Central memory CD8-positive, alpha-beta T cell (primary cell): ENCODE measurements at regions not wholly inside any gene's neighbourhood (a gene's known extent, or its start where the extent isn't known, plus 50 kb on each side); places are given as distances from the start of the nearest gene placed in this dataset.

Experiments used
- ATAC-seq: fragments of 150-1000 bp; cut with Tn5 transposase; replicated peaks from 2 replicates; pipeline ENCODE4 v1.10.0; 2022; ENCODE audit warnings: mild to moderate bottlenecking, moderate FRiP score, moderate number of reproducible peaks; ENCODE audit not compliant: poor library complexity, severe bottlenecking; ENCODE audit errors: extremely low read depth
- DNase-seq, 2 donors: peaks; one replicate each; pipeline ENCODE4 v3.0.0; 2021; ENCODE audit warnings: low spot score in 2 of 2
- H3K27ac Mint-ChIP-seq: one replicate; pipeline ENCODE4 v1.8.0; 2022; ENCODE audit warnings: low read depth, mild to moderate bottlenecking, moderate library complexity, mixed read lengths
- H3K27me3 Mint-ChIP-seq: one replicate; pipeline ENCODE4 v1.8.0; 2022; ENCODE audit warnings: mixed read lengths
- H3K36me3 Mint-ChIP-seq: one replicate; pipeline ENCODE4 v1.8.0; 2022; ENCODE audit warnings: mild to moderate bottlenecking, moderate library complexity, mixed read lengths; ENCODE audit not compliant: insufficient read depth
- H3K4me1 Mint-ChIP-seq: one replicate; pipeline ENCODE4 v1.8.0; 2022; ENCODE audit warnings: mixed read lengths
- H3K4me3 Mint-ChIP-seq: one replicate; pipeline ENCODE4 v1.8.0; 2022; ENCODE audit warnings: mild to moderate bottlenecking, moderate library complexity, mixed read lengths
- H3K9me3 Mint-ChIP-seq: one replicate; pipeline ENCODE4 v1.8.0; 2022; ENCODE audit warnings: mixed read lengths

DNA sequence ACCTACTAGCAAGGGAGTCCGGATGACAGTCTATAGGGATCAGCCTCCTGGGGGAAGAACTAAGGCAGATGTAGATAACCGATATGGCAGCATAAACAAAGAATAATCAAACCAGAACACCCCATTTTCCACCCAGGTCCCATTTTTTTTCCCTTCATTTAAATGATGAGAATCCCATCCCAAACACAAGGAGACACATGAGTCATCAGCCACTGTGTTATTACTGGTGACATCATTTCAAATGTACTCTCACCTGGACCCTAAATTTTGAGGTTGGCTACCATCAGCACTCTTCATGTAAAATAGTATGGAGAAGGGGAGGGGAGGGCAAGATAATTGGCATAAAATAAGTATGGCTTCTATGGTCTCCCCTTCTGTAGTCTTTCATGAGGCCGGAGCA lies 108.9 kb upstream of the GUCA2B start:
- no peaks in the 10 kb centered on the region for H3K4me1 Mint-ChIP-seq
- ATAC-seq (no peak), DNase-seq (no peak)
- H3K36me3 Mint-ChIP-seq: peaks cover 2% of the 10 kb centered on the region
- H3K27me3 Mint-ChIP-seq: peaks cover 26% of the 10 kb centered on the region
- no peaks in the 10 kb centered on the region for H3K9me3 Mint-ChIP-seq
- no peak overlapping the region for H3K4me3 Mint-ChIP-seq
- H3K27ac Mint-ChIP-seq: no peak overlapping the region

DNA sequence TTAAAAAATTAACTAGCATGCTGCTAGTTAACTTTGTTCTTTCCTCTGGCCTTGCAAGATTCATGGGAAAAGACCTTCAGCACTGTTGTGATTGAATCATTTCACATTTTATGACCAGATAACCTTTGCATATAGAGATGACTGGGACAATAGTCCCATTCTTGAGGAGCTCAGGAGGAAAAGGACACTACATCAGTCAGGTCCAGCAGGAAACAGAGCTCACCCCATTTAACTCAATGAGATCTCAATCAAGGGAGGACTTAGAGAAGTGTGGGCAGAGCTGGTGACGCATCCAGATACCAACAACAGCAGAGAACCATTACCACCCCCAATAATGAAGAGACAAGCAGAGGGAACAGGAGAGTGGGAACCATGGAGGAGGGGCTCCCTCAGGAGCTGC lies 109.4 kb upstream of the GUCA2B start:
- ATAC-seq: no peak
- Mint-ChIP-seq H3K4me3 (no peak overlapping the region), H3K9me3 (no peaks in the 10 kb centered on the region), H3K36me3 (peaks cover 2% of the 10 kb centered on the region), H3K27me3 (peaks cover 21% of the 10 kb centered on the region), H3K27ac (no peak overlapping the region), H3K4me1 (no peaks in the 10 kb centered on the region)
- no peak for DNase-seq

DNA sequence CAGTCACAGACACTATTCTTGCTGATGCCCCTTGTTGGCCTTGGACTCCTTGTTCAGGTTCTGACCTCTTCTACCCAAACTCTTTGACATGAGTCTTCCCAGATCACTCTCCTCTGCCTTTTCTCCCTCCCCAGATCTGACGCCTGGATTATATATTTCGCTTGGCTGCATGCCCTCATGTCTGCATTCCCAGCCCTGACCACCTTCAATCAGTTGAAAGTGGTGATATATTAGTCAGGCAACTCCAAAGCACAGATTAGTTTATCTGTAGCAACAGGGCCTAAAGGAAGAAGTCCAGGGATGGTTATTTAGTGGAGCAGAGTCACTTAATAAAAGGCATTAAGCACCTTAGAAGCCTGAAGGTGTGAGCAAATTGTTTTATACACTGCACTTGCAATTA lies 110.0 kb upstream of the GUCA2B start:
- DNase-seq (no peak), ATAC-seq (no peak)
- Mint-ChIP-seq H3K9me3 (no peaks in the 10 kb centered on the region), H3K27ac (no peak overlapping the region), H3K27me3 (peaks cover 16% of the 10 kb centered on the region), H3K4me3 (no peak overlapping the region), H3K4me1 (no peaks in the 10 kb centered on the region), H3K36me3 (peaks cover 2% of the 10 kb centered on the region)

GRCh38 chr1:42041031-42041430 lies 112.2 kb upstream of the GUCA2B start:
- ATAC-seq (no peak), DNase-seq (no peak)
- Mint-ChIP-seq H3K27ac (no peak overlapping the region), H3K27me3 (peaks cover 16% of the 10 kb centered on the region), H3K4me3 (no peak overlapping the region), H3K4me1 (no peaks in the 10 kb centered on the region), H3K9me3 (no peaks in the 10 kb centered on the region), H3K36me3 (peaks cover 2% of the 10 kb centered on the region)

DNA sequence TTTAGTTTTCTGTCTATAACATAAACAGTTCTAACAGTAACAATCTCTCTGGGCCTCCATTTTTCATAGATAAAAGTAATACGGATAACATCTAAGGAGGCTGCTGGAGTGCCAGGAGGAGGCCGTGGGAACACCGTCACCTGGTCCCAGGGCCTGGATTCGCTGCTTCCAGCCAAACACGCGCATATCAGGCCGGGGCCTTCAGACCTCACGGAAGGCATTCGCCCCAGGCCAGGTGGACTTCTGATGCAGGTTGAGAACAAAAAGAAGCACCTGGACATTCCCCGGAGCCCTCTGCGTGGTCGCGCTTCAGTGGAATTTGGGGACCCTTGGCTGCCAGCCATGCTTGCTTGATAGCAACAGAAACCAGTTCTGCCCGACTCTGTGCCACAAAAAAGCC lies 113.1 kb upstream of the GUCA2B start:
- no peak for ATAC-seq
- Mint-ChIP-seq H3K27ac (no peak overlapping the region), H3K27me3 (peaks cover 14% of the 10 kb centered on the region), H3K36me3 (peaks cover 2% of the 10 kb centered on the region), H3K9me3 (no peaks in the 10 kb centered on the region), H3K4me1 (no peaks in the 10 kb centered on the region), H3K4me3 (no peak overlapping the region)
- no peak for DNase-seq

DNA sequence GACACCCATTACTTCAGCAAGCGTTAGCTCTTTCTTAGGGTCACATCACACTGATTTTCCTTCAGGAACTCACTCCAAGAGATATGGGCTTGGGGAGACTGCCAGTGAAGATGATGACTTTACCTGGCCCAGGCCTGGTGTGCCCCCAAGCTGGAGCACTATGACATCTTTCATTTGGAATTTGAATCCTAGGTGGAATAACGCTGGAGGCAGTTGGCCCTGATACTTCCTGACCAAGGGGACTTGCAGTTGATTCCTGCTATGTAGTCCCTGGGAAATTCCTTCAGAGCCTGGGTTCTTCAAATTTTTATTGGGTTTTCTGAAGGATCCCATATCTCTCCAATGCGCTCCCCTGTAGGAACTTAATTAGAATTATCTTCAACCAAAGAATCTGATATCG lies 114.9 kb upstream of the GUCA2B start:
- no peak for ATAC-seq

DNA sequence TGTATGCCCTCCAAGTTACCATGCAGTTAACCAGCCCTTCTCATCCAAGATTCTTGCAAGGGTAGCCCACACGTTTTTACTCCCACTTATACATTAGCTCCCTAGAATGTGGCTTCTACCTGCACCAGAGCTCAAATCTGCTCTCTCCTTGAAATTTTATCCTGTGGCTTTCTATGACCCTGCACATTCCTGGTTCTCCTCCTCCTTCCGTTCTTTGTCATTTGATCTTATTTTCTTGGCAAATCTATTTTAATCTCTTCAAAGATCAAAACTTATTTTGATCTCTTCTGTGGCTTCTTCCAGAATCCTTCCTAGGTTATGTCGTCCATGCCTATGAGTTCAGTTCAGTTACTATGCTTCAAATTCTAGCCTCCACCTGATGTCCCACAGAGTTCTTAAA lies 115.6 kb upstream of the GUCA2B start:
- peaks cover 3% of the 10 kb centered on the region for H3K36me3 Mint-ChIP-seq
- H3K9me3 Mint-ChIP-seq: no peaks in the 10 kb centered on the region
- no peaks in the 10 kb centered on the region for H3K27me3 Mint-ChIP-seq
- no peak for ATAC-seq
- H3K4me1 Mint-ChIP-seq: peaks cover 11% of the 10 kb centered on the region
- no peak overlapping the region for H3K27ac Mint-ChIP-seq
- no peak overlapping the region for H3K4me3 Mint-ChIP-seq
- no peak for DNase-seq

More for the DNA sequence above, 114.9 kb upstream of the GUCA2B start:
- Mint-ChIP-seq H3K27me3 (no peaks in the 10 kb centered on the region), H3K27ac (no peak overlapping the region), H3K36me3 (peaks cover 3% of the 10 kb centered on the region), H3K4me1 (peaks cover 9% of the 10 kb centered on the region), H3K9me3 (no peaks in the 10 kb centered on the region), H3K4me3 (no peak overlapping the region)
- DNase-seq: no peak

DNA sequence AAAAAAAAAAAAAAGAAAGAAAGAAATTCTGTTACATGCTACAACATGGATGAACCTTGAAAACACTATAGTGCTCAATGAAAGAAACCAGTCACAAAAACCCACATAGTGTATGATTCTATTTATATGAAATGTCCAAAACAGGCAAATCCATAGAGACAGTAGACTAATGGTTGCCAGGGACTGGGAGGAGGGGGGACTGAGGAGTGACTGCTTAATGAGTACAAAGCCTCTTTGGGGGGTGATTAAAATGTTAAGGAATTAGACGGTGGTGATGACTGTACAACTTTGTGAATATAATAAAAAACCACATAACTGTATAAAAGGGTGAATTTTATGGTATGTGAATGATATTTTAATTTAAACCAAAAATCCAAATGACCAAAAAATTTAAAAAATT lies 116.0 kb upstream of the GUCA2B start:
- no peak for ATAC-seq
- H3K27ac Mint-ChIP-seq: no peak overlapping the region
- H3K4me3 Mint-ChIP-seq: no peak overlapping the region
- DNase-seq: no peak
- peaks cover 3% of the 10 kb centered on the region for H3K36me3 Mint-ChIP-seq
- no peaks in the 10 kb centered on the region for H3K27me3 Mint-ChIP-seq
- H3K4me1 Mint-ChIP-seq: peaks cover 15% of the 10 kb centered on the region
- H3K9me3 Mint-ChIP-seq: no peaks in the 10 kb centered on the region

DNA sequence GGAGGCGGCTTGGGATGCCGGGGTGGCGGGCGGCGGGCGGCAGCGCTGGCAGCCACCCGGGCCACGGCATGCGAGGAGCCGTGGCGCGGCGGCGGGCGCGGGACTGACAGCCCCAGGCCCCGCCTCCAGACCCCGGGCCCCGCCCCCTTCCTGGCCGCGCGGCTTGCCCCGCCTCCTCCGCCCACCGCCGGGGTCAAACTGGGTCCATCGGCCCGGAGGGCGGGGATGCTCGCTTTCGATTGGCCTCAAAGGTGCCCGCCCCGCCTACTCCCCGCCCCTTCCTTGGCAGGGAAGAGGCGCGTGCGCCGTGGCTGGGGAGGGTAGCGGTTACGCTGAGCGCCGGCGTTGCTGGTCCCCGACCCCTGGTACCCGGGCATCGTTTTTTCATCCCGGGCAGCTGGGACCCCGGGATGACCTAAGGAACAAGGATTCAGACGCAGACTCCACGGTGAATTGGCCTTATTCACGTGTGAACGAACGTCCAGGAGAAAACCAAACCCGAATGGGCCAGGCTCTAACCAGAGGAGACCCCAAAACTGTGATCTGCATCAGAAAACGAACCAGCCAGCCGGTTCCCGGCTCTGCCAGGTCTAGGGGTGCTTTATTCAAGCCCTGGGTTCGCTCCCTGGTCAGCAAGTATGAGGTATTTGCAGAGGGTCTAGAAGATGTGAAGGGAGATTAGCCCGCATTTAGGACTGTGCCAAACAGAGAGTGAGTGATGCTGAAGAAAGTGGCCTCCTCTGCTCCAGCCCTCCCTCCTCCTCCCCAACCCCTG lies 117.2 kb upstream of the GUCA2B start:
- Mint-ChIP-seq H3K4me3 (peak overlapping the region; percentile 85), H3K36me3 (peaks cover 3% of the 10 kb centered on the region), H3K27ac (no peak overlapping the region), H3K4me1 (peaks cover 25% of the 10 kb centered on the region), H3K9me3 (no peaks in the 10 kb centered on the region), H3K27me3 (no peaks in the 10 kb centered on the region)
- ATAC-seq (peak; percentile 94), DNase-seq (peak; percentile 91 to 93)

- Mint-ChIP-seq H3K9me3 (no peaks in the 10 kb centered on the region), H3K36me3 (peaks cover 3% of the 10 kb centered on the region), H3K27me3 (no peaks in the 10 kb centered on the region), H3K4me1 (peaks cover 28% of the 10 kb centered on the region), H3K27ac (peak overlapping the region; percentile 83), H3K4me3 (peak overlapping the region; percentile 85)
- ATAC-seq (peak; percentile 63), DNase-seq (peak in 1 of 2 donors; percentile 47)
These were observed 116.6 kb upstream of the HIVEP3 start for GRCh38 chr1:42035205-42035829.

DNA sequence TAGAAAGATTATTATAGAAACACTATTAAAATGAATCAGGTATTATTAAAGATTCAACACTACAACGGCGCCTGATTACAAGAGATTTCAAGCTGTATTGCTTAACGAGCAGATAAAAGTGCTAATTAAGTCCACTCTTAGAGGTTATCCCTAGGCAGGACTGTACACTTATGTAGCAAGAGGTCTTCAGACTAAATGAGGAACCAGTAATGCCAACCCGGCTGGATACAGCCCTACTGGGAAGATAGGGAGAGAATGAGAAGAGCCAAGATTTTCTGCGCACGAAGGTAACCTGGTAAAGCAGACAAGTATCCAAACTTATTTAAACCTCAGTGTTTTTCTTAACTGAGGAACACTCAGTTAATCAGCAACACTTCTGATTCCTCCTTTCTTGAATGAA lies 115.7 kb upstream of the HIVEP3 start:
- no peak for DNase-seq
- peak overlapping the region; percentile 83 for H3K27ac Mint-ChIP-seq
- H3K4me3 Mint-ChIP-seq: peak overlapping the region; percentile 85
- no peaks in the 10 kb centered on the region for H3K9me3 Mint-ChIP-seq
- peaks cover 28% of the 10 kb centered on the region for H3K4me1 Mint-ChIP-seq
- no peak for ATAC-seq
- H3K36me3 Mint-ChIP-seq: peaks cover 3% of the 10 kb centered on the region
- H3K27me3 Mint-ChIP-seq: no peaks in the 10 kb centered on the region

- peak overlapping the region; percentile 83 for H3K27ac Mint-ChIP-seq
- no peaks in the 10 kb centered on the region for H3K27me3 Mint-ChIP-seq
- H3K4me3 Mint-ChIP-seq: no peak overlapping the region
- H3K36me3 Mint-ChIP-seq: peaks cover 3% of the 10 kb centered on the region
- no peak for ATAC-seq
- no peaks in the 10 kb centered on the region for H3K9me3 Mint-ChIP-seq
- H3K4me1 Mint-ChIP-seq: peaks cover 28% of the 10 kb centered on the region
- DNase-seq: no peak
These were observed 114.9 kb upstream of the HIVEP3 start for GRCh38 chr1:42033629-42034028.

DNA sequence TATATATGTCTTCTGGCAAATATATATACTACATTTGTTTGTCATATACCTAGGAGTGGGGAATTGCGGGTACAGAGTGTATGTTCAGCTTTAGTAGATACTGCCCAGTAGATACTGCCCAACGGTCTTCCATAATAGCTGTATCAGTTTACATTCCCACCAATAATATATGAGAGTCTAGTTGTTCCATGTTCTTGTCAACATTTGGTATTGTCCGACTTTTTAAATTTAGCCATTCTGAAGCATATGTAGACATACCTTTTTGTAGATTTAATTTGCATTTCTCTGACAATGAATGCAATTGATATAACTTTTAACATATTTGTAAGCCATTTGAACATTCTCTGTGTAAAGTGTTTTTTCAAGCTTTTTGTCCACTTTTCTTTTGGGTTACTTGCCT lies 99.0 kb upstream of the HIVEP3 start:
- ATAC-seq (no peak), DNase-seq (no peak)
- Mint-ChIP-seq H3K27me3 (no peaks in the 10 kb centered on the region), H3K27ac (no peak overlapping the region), H3K4me1 (peaks cover 21% of the 10 kb centered on the region), H3K36me3 (no peaks in the 10 kb centered on the region), H3K4me3 (no peak overlapping the region), H3K9me3 (no peaks in the 10 kb centered on the region)
